Ramos (cell line): ENCODE measurements at regions not wholly inside any gene's neighbourhood (a gene's known extent, or its start where the extent isn't known, plus 50 kb on each side); places are given as distances from the start of the nearest gene placed in this dataset.

ENCODE experiments used
- in situ Hi-C: fragments of 300-500 bp; cut with MboI; formaldehyde crosslinking; loops from one replicate; pipeline ENCODE4 v1.14.3; 2022; ENCODE audit warnings: low sequenced_read_pairs; ENCODE audit not compliant: unreplicated experiment

- in situ Hi-C loops: no loop called here
Measured at GRCh38 chr1:56423716-56424115, 155.6 kb downstream of the PLPP3 start.

GRCh38 chr1:56418151-56418631, 161.2 kb downstream of the PLPP3 start:
- in situ Hi-C loops: loop anchor here (10.0 kb wide), 1 partner anchor 167 kb away; no protein-coding TSS in a partner anchor

GRCh38 chr1:56417646-56418045, 161.7 kb downstream of the PLPP3 start:
- in situ Hi-C loops: loop anchor here (10.0 kb wide), 1 partner anchor 167 kb away; no protein-coding TSS in a partner anchor

- in situ Hi-C loops: loop anchor here (10.0 kb wide), 1 partner anchor 168 kb away; no protein-coding TSS in a partner anchor
Measured at GRCh38 chr1:56416495-56416894, 162.9 kb downstream of the PLPP3 start.

GRCh38 chr1:56415720-56416119, 163.6 kb downstream of the PLPP3 start:
- in situ Hi-C loops: loop anchor here (10.0 kb wide), 1 partner anchor 169 kb away; no protein-coding TSS in a partner anchor

- in situ Hi-C loops: loop anchor here (10.0 kb wide), 1 partner anchor 170 kb away; no protein-coding TSS in a partner anchor
Measured at GRCh38 chr1:56415258-56415657, 164.1 kb downstream of the PLPP3 start.

- in situ Hi-C loops: loop anchor here (10.0 kb wide), 1 partner anchor 170 kb away; no protein-coding TSS in a partner anchor
Measured at GRCh38 chr1:56414728-56415224, 164.6 kb downstream of the PLPP3 start.

- in situ Hi-C loops: loop anchor here (10.0 kb wide), 1 partner anchor 171 kb away; no protein-coding TSS in a partner anchor
Measured at GRCh38 chr1:56413671-56414199, 165.6 kb downstream of the PLPP3 start.

- in situ Hi-C loops: loop anchor here (10.0 kb wide), 1 partner anchor 173 kb away; no protein-coding TSS in a partner anchor
Measured at GRCh38 chr1:56411484-56412180, 167.7 kb downstream of the PLPP3 start.

GRCh38 chr1:56411021-56411420, 168.3 kb downstream of the PLPP3 start:
- in situ Hi-C loops: loop anchor here (10.0 kb wide), 1 partner anchor 174 kb away; no protein-coding TSS in a partner anchor

- in situ Hi-C loops: loop anchor here (10.0 kb wide), 1 partner anchor 174 kb away; no protein-coding TSS in a partner anchor
Measured at GRCh38 chr1:56410405-56410804, 169.0 kb downstream of the PLPP3 start.

GRCh38 chr1:56409112-56409691, 170.2 kb downstream of the PLPP3 start:
- in situ Hi-C loops: no loop called here

- in situ Hi-C loops: no loop called here
Measured at GRCh38 chr1:56406821-56407220, 172.5 kb downstream of the PLPP3 start.

- in situ Hi-C loops: no loop called here
Measured at GRCh38 chr1:56404561-56405030, 174.8 kb downstream of the PLPP3 start.

GRCh38 chr1:56404066-56404465, 175.3 kb downstream of the PLPP3 start:
- in situ Hi-C loops: no loop called here

- in situ Hi-C loops: no loop called here
Measured at GRCh38 chr1:56403321-56403720, 176.0 kb downstream of the PLPP3 start.

GRCh38 chr1:56401191-56401590, 178.2 kb downstream of the PLPP3 start:
- in situ Hi-C loops: no loop called here

- in situ Hi-C loops: no loop called here
Measured at GRCh38 chr1:56400526-56400925, 178.8 kb downstream of the PLPP3 start.

- in situ Hi-C loops: no loop called here
Measured at GRCh38 chr1:56399795-56400194, 179.6 kb downstream of the PLPP3 start.

GRCh38 chr1:56399326-56399725, 180.0 kb downstream of the PLPP3 start:
- in situ Hi-C loops: no loop called here
